ENCODE measurements at regions not wholly inside any gene's neighbourhood (a gene's known extent, or its start where the extent isn't known, plus 50 kb on each side); places are given as distances from the start of the nearest gene placed in this dataset.

DNA sequence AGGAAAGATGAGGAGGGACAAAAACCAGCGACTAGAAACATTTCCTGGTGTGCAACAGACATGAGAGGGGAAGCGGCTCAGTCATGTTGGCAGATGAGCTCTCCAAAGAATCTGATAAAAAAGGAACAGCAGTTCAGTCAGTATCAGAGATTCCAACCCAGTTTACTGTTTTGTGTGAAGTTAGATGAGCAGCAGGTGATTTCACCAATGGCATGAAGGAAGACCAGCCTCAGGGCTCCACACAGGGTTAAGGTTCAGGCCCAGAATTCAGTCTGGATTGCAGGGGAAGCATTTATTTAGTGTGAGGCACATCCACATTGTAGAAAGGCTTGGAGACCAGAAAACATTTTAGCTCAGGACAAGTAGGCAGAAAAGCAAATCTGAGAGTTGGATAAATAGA is 317.8 kb downstream of the C6orf118 start:
- no peak overlapping the region for H3K27ac ChIP-seq (ENCODE audit: low read length)
- H3K4me2 ChIP-seq (ENCODE audit: low read length) = no peak overlapping the region
- no peaks in the 10 kb centered on the region for H3K27me3 ChIP-seq (ENCODE audit: insufficient read depth, low read depth, low read length)
- H3K9me2 ChIP-seq (ENCODE audit: insufficient read depth, low read length) = no peaks in the 10 kb centered on the region
- no peak for TF ChIP-seq REST (IDR thresholded peaks at IDR 0.05; ENCODE audit: borderline replicate concordance)
- no peak for TF ChIP-seq POLR2AphosphoS5 (IDR thresholded peaks at IDR 0.05)
- TF ChIP-seq EP300 (conservative IDR thresholded peaks at IDR 0.05; ENCODE audit: poor library complexity, severe bottlenecking) = no peak
- no peak for TF ChIP-seq EZH2 (IDR thresholded peaks at IDR 0.05; ENCODE audit: borderline replicate concordance, insufficient read depth, low read length, poor library complexity, severe bottlenecking)
- TF ChIP-seq SMC3 (conservative IDR thresholded peaks at IDR 0.05; ENCODE audit: poor library complexity) = no peak
- TF ChIP-seq MXI1 (conservative IDR thresholded peaks at IDR 0.05; ENCODE audit: poor library complexity, severe bottlenecking) = no peak
- no peak for TF ChIP-seq TAF1 (IDR thresholded peaks at IDR 0.05; ENCODE audit: low read depth)
- TF ChIP-seq, protein P1, sequence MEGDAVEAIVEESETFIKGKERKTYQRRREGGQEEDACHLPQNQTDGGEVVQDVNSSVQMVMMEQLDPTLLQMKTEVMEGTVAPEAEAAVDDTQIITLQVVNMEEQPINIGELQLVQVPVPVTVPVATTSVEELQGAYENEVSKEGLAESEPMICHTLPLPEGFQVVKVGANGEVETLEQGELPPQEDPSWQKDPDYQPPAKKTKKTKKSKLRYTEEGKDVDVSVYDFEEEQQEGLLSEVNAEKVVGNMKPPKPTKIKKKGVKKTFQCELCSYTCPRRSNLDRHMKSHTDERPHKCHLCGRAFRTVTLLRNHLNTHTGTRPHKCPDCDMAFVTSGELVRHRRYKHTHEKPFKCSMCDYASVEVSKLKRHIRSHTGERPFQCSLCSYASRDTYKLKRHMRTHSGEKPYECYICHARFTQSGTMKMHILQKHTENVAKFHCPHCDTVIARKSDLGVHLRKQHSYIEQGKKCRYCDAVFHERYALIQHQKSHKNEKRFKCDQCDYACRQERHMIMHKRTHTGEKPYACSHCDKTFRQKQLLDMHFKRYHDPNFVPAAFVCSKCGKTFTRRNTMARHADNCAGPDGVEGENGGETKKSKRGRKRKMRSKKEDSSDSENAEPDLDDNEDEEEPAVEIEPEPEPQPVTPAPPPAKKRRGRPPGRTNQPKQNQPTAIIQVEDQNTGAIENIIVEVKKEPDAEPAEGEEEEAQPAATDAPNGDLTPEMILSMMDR (IDR thresholded peaks at IDR 0.05; ENCODE audit: poor library complexity, severe bottlenecking) = no peak
- no peak for TF ChIP-seq RAD21 (conservative IDR thresholded peaks at IDR 0.05)
- no peaks in the 10 kb centered on the region for H4K20me1 ChIP-seq (ENCODE audit: insufficient read depth)
- H2AFZ ChIP-seq (ENCODE audit: low read depth, low read length) = no peak overlapping the region
- no peak overlapping the region for H3K4me3 ChIP-seq (ENCODE audit: low read length)
- H3K79me2 ChIP-seq (replicated peaks; ENCODE audit: insufficient read depth, low read length) = no peaks in the 10 kb centered on the region
- H3F3A ChIP-seq (ENCODE audit: insufficient read depth, low read length, poor library complexity, severe bottlenecking) = no peaks in the 10 kb centered on the region
- H3K36me3 ChIP-seq (ENCODE audit: insufficient read depth, low read length) = no peaks in the 10 kb centered on the region
- no peaks in the 10 kb centered on the region for H3K9me3 ChIP-seq (ENCODE audit: low read length)
- H3K9ac ChIP-seq (ENCODE audit: low read length) = no peak overlapping the region

DNA sequence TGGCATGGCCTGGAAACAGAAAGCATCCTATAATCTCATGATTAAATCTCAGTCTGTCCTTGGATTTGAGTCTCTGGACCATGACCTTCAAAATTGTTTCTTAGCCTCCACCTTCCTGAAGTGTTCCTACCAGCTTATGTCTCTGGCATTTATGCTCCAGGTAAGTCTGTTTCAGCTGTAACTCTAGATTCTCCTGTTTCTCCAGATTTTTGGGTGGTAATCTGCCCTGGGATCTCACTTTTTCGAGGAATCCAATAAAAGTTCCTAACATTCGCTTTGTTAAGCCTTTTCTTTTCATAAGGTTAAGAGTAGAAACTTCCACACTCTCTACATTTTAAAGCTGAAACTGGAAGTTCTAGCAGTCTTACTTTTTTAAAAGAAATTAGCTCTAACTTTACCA is 318.5 kb downstream of the C6orf118 start:
- no peak for TF ChIP-seq RAD21 (conservative IDR thresholded peaks at IDR 0.05)
- H3K4me2 ChIP-seq (ENCODE audit: low read length) = no peak overlapping the region
- no peaks in the 10 kb centered on the region for H3K27me3 ChIP-seq (ENCODE audit: insufficient read depth, low read depth, low read length)
- no peaks in the 10 kb centered on the region for H3K9me2 ChIP-seq (ENCODE audit: insufficient read depth, low read length)
- H3K79me2 ChIP-seq (replicated peaks; ENCODE audit: insufficient read depth, low read length) = no peaks in the 10 kb centered on the region
- no peaks in the 10 kb centered on the region for H3K9me3 ChIP-seq (ENCODE audit: low read length)
- no peak overlapping the region for H3K9ac ChIP-seq (ENCODE audit: low read length)
- no peaks in the 10 kb centered on the region for H3K36me3 ChIP-seq (ENCODE audit: insufficient read depth, low read length)
- no peak overlapping the region for H3K27ac ChIP-seq (ENCODE audit: low read length)
- H3F3A ChIP-seq (ENCODE audit: insufficient read depth, low read length, poor library complexity, severe bottlenecking) = no peaks in the 10 kb centered on the region
- H2AFZ ChIP-seq (ENCODE audit: low read depth, low read length) = no peak overlapping the region
- H3K4me3 ChIP-seq (ENCODE audit: low read length) = no peak overlapping the region
- no peaks in the 10 kb centered on the region for H4K20me1 ChIP-seq (ENCODE audit: insufficient read depth)

GRCh38 chr6:164982389-164982788 is 327.0 kb downstream of the C6orf118 start:
- H3K9me2 ChIP-seq (ENCODE audit: insufficient read depth, low read length) = no peaks in the 10 kb centered on the region
- H3F3A ChIP-seq (ENCODE audit: insufficient read depth, low read length, poor library complexity, severe bottlenecking) = no peaks in the 10 kb centered on the region
- H3K27ac ChIP-seq (ENCODE audit: low read length) = no peak overlapping the region
- H3K27me3 ChIP-seq (ENCODE audit: insufficient read depth, low read depth, low read length) = no peaks in the 10 kb centered on the region
- no peaks in the 10 kb centered on the region for H4K20me1 ChIP-seq (ENCODE audit: insufficient read depth)
- no peaks in the 10 kb centered on the region for H3K79me2 ChIP-seq (replicated peaks; ENCODE audit: insufficient read depth, low read length)
- TF ChIP-seq EP300 (conservative IDR thresholded peaks at IDR 0.05; ENCODE audit: poor library complexity, severe bottlenecking) = no peak
- TF ChIP-seq SMC3 (conservative IDR thresholded peaks at IDR 0.05; ENCODE audit: poor library complexity) = no peak
- no peak for TF ChIP-seq POLR2AphosphoS5 (IDR thresholded peaks at IDR 0.05)
- no peak for TF ChIP-seq REST (IDR thresholded peaks at IDR 0.05; ENCODE audit: borderline replicate concordance)
- TF ChIP-seq RAD21 (conservative IDR thresholded peaks at IDR 0.05) = no peak
- TF ChIP-seq, protein P1 (IDR thresholded peaks at IDR 0.05; ENCODE audit: poor library complexity, severe bottlenecking) = no peak
- TF ChIP-seq EZH2 (IDR thresholded peaks at IDR 0.05; ENCODE audit: borderline replicate concordance, insufficient read depth, low read length, poor library complexity, severe bottlenecking) = no peak
- no peak for TF ChIP-seq MXI1 (conservative IDR thresholded peaks at IDR 0.05; ENCODE audit: poor library complexity, severe bottlenecking)
- TF ChIP-seq TAF1 (IDR thresholded peaks at IDR 0.05; ENCODE audit: low read depth) = no peak
- H3K36me3 ChIP-seq (ENCODE audit: insufficient read depth, low read length) = no peaks in the 10 kb centered on the region
- no peaks in the 10 kb centered on the region for H3K9me3 ChIP-seq (ENCODE audit: low read length)
- H3K4me2 ChIP-seq (ENCODE audit: low read length) = no peak overlapping the region
- no peak overlapping the region for H3K9ac ChIP-seq (ENCODE audit: low read length)
- no peak overlapping the region for H3K4me3 ChIP-seq (ENCODE audit: low read length)
- no peak overlapping the region for H2AFZ ChIP-seq (ENCODE audit: low read depth, low read length)

Data from neural cell (in vitro differentiated cells).